ENCODE measurements at regions not wholly inside any gene's neighbourhood (a gene's known extent, or its start where the extent isn't known, plus 50 kb on each side); places are given as distances from the start of the nearest gene placed in this dataset.

DNA sequence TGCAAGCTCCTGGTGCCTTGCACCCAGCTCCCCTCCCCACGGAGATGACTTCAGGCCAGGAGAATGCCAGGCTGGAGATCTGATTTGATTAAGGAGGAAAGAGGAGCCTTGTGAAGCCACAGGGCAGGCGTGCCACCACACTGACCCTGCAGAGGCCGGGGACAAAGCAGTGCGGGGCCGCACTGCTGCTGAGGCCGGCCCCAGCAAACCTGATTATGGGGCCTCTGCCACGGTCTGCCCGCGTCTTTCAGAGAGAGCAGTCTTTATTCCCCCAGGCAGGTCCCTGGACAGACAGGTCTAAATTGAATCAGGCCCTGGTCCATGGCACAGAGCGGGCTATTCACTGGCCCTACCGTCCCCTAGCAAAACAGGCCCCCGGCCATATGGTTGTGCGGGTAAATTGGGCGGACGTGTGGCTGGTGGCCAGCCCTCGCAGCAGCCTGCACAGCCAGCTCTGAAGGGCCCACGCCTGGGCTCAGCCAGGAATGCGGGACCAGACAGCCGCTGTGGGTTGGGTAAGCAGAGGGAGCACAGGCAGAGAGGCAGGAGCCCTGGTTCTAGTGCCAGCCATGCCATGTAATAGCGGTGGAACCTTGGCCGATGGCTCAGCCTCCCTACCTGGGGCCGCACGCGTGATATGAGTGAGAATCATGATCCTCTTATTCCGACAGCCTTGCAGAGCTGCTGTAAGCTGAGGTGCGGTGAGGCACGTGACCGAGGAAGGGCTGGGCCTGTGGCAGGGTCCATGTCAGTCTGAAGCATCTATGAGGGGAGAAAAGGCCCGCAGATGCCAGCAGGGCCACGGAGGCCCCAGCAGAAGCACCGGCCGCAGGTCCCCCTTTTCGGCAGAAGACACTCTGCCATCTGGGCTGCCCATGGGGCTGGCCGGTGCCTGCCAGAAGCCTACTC lies 97.3 kb upstream of the MYCN start:
- DNase-seq (ENCODE audit: low read depth) = no peak

DNA sequence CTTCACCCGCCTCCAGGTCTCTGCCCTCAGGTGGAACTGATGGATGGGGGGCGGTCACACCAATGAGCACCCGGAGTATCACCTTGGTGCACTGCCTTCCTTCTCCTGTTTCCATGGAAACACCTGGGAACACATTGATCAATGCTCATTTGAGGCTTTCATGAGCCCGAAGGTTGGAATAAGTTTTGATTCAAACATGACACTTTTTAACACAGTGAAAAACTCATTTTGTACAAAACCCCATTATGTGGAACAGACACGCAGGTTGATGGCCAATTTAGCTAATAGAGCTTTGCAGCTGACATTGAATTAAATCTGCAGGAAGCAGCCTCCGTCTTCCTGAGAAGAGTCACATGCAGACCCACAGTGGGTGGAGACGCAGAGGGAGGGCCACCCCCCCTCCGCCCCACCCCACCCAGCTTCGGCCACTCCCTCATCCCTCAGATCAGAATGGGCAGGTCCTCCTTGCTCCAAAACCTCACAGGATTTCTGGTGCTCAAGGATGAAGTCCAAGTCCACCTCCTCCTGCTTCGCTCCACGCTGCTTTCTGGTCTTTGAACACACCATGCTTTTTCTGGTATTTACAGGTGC lies 96.0 kb upstream of the MYCN start:
- no peak for DNase-seq (ENCODE audit: low read depth)

DNA sequence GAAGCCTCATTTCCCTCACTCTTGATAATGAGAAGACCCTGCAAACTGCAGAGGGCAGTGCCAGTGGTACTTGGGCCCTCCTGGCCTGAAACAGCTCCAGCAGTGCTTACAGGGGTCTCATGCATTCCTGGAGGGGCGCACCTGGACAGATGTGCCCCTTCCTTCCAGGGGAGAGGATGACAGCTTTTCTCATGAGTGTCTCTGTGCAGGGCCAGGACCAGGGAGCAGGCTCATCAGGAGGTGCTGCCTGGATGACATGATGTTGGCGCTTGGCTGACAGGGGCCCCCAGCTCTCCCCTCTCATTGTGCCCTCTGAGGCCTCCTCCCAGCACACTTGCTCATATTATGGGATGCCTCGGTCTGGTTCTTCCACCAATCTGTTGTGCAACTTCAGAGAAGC lies 95.1 kb upstream of the MYCN start:
- no peak for DNase-seq (ENCODE audit: low read depth)

DNA sequence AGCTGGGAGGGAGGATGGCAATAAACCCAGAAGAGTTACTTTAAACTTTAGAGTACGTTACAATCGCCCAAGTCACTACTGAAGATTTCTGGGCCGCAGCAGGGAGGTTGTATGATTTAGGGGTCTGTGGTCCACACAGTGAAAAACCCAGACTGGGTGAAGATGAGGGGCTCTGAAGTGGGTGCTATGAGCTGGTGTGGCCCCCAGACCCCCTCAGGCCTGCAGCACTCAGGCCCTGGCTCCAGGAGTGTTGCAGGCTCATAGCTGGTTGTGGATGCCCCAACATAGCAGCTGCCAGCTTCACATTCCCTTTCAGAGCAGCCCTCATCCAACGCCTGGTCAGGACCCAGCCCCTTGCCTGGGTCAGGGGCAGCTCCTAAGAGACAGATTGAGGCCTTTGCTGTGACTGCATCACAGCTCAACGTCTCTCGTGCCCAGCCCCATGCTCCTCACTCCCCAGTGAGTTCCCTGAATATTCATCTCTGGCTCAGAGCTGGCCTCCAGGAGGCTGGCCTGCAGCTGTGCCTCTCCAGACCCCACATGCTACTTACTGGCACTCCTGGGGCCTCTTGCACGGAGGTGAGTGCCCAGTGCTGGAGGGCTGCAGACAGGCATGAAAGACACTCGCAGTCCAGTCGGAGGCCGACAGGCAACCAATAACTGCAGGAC lies 94.5 kb upstream of the MYCN start:
- DNase-seq (ENCODE audit: low read depth) = no peak

DNA sequence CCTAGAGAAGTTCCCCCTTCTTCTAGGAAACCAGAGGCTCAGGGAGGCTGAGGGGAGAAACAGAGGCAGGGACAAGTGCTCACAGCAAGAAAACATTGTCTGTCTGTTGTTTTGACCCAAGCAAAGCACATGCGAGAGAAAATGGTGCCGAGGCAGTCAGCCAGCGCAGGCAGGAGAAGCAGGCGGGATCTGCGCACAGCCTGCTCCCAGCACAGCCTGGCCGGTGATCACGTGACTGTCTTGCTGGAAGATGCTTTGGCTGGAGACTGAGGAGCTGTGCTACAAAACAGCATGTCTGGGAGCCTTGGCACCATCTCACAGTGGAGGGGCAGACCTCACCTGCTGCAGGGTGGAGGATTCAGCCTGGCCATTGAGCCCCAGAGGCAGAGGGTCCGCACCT lies 93.7 kb upstream of the MYCN start:
- no peak for DNase-seq (ENCODE audit: low read depth)

DNA sequence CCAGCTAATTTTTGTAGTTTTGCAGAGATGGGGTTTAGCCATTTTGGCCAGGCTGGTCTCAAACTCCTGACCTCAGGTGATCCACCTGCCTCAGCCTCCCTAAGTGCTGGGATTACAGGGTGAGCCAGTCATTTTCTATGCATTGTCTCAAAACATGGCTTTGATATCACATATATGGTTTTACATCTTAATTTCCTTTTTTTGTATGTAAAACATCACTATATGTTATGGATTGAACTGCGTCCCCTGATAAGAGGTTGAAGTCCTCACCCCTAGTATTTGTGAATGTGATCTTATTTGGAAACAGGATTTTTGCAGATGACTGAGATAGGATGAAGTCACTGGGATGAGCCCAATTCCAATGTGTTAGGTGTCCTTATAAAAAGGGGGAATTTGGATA lies 89.8 kb upstream of the MYCN start:
- DNase-seq (ENCODE audit: low read depth) = no peak

DNA sequence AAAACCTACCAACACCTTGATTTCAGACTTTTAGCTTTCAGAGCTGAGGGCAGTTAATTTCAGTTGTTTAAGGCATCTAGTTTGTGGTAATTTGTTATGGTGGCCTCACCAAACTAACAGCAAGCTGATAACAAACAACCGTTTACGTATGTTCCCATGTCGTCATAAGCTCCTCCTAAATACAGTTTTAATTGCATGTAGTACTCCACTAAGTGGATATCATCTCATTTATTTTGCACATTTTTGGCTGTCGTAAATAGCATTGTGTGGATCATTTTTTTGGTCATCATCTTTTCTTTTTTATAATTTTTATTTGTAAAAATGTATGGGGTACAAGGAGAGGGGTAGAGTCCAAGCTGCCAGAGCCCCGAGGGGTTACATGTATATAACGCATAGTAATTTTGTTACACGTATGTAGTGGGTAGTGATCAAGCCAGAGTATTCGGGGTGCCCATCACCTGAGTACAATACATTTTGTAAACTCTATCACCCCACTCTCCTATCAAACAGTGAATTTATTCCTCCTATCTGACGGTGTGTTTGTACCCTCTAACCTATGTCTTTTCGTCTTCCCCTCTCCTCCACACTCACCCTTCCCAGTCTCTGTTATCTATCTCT lies 89.2 kb upstream of the MYCN start:
- no peak for DNase-seq (ENCODE audit: low read depth)

DNA sequence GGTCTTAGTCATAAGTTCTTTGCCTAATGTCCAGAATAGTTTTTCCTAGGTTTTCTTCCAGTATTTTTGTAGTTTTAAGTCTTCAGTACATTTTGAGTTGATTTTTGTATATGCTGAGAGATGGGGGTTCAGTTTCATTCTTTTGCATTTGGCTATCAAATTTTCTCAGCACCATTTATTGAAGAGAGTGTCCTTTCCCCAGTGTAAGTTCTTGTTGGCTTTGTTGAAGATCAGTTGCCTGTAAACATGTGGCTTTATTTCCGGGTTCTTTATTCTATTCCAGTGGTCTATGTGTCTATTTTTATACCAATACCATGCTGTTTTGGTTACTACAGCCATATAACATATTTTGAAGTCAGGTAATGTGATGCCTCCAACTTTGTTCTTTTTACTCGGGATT lies 87.5 kb upstream of the MYCN start:
- no peak for DNase-seq (ENCODE audit: low read depth)

DNA sequence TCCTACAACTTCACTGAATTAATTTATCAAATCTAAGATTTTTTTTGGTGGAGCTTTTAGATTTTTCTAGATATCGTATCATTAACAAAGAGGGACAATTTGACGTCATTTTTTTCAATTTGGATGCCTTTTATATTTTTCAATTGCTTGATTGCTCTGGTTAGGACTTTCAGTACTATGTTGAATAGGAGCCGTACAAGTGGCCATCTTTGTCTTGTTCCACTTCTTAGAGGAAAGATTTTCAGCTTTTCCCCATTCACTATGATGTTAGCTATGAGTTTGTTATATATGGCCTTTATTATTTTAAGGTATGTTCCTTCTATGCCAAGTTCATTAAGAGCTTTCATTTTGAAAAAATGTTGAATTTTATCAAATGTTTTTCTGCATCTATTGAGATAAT lies 86.4 kb upstream of the MYCN start:
- no peak for DNase-seq (ENCODE audit: low read depth)

DNA sequence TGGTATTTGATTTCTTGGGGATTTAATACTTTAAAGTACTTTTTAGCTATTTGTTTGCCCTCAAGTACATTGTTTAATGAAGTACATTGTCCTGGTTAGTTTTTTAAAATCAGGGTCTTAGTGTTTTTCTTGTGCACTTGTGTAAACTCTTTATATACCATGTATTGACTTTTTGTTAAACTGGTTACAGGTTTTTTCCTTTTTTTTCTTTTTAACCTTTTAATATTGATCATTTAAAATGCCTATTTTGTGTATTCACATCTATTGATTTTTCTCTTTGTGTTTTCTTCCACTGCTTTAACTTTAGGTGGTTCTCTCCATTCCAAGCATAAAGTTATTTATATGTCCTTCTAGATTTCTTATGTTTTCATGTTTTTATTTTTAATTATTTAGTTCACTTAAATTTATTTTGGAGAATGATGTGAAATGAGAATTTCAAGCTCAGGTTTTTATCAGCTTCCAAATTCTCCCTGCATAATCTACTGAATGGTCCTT lies 84.5 kb upstream of the MYCN start:
- no peak for DNase-seq (ENCODE audit: low read depth)

DNA sequence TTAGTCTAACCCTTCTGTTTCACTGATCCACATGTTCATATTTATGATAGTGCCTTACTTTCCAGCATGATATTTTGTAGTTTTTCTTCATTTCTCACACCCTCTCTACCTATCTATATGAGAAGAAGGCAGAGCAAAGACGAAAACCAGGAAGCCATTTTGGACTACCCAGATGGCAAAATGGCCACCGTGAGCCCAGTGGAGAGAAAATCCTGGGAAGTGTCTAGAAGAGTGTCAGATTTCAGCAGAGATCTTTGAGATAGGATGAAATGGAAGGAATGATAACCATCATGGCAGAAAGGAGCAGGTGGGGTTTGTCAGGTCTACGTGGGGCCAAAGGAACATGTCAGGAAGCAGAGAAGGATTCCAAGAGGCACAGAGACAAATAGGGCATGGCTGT lies 84.0 kb upstream of the MYCN start:
- no peak for DNase-seq (ENCODE audit: low read depth)

DNA sequence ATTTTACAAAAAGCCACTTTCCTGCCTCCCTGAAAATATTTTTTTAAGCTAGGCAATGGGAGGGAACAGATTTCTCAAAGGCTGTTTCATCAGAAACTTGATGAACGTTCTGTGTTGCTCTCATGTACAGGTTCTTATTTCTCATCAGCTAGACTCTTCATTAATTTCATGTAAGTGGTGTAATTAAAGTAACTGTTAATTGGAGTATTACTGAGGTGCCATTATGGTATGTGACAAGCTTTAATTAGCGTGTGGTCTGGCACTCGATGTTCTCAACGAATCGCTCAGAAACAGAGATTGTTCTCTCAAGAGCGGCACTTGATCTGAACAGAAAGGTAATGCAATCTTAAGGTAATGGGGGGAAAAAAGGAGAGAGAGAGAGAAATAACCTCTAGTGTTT lies 81.9 kb upstream of the MYCN start:
- no peak for DNase-seq (ENCODE audit: low read depth)

DNA sequence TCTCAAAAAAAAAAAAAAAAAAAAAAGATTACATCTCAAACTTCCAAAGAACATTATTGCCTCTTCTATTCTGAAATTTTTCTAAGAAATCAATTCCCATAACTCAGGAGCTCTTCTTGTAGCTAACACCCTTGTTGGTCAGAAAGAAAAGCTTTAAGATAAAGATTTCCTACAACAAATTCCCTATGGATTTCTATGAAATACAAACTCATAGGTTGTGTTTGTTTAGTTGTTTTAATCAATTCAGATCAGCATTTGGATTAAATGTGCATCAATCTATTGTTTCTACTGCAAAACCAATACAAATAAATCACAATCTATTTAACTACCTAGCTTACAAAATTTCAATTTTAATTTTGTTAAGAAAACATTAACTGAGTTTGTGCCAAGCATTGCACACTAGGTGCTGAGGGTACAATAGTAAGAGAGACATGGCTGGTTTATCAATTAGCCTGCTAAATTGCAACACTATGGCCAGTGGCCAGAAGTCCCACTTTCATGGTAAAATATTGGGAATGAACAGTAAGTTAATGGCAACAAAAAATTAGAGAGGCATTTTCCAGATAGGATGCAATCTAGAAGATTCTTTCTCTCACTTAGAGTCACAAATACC lies 80.2 kb upstream of the MYCN start:
- no peak for DNase-seq (ENCODE audit: low read depth)

DNA sequence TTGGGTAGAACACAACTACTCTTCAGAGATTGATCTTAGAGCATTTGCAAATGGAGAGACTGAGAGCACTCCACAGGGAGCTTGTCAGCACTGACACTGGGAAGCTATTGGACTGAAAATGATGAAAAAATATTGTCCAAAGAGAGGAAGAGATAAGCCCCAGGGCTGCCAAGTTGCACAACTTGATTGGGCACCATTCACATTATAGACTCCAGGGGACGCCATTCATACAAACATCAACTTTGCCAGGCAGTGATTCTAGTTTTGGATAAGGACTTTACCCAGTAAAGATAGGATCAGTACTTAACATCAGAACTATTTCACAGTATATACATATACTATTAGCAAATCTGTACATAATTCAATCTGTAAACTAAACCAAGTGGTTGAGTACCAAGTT lies 79.6 kb upstream of the MYCN start:
- DNase-seq (ENCODE audit: low read depth) = no peak

DNA sequence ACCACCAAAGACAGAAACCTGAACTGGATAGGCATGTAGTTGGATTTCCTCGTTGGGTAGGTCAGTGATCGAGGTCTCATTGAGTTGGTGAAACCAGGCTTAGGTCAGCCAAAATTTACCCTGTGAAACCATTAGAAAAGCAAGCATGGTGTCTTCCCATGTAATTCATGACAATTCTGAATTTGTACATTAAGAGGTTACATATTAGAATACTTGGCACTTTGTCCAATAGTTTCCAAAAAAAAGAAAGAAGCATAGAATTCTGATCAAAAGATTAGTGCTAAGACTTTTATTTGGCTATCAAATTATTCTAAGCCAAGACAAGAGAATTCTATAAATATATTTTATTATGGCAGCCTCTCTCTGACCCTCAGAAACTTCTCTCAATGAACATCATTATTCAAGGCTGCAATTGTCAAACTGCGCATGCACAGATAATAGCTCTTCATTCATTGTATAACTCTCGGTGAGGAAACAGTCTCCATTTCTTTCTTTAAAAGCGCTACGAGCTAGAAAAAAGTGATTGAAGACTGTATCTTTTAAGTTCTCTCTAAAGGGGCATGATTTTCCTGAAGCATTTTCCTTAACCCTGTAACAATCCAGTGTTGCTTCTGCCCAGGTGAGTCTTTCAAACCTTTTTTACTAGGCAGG lies 79.1 kb upstream of the MYCN start:
- DNase-seq (ENCODE audit: low read depth) = no peak

DNA sequence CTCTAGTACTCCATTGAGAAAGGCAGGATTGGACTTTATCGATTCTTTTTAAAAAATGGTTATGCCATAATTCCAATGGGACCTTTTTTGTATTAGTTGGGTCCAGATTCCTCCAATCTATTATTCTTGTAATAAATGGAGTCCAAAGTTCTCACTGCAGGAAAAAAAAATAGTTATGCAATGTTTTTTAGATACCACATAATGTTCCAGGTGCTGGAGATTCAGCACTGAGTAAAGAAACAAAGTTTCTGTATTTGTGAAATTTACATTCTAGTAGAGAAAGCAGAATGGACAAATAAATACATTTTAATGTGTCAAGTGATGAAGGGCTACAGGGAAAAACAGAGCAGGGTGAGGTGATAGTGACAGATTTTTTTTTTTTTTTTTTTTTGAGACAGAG lies 78.5 kb upstream of the MYCN start:
- DNase-seq (ENCODE audit: low read depth) = no peak

DNA sequence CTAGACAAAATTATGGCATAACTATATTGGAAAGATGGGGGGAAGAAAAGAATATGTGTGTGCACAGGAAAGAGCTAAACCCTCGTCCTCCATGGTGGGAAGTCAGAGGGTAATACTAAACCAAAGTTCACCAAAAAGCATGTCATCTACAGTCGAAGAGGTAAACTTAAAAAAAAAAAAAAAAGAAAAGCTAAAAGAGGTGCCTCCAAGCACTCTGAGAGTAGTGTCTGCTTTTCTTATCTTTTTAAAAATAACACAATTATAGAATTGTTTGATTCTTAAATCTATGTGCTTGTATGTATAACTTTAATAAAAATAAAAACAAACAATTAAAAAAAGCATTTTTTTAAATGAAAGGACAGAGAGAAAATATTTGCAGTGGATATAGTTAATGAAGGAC lies 77.3 kb upstream of the MYCN start:
- DNase-seq (ENCODE audit: low read depth) = no peak

DNA sequence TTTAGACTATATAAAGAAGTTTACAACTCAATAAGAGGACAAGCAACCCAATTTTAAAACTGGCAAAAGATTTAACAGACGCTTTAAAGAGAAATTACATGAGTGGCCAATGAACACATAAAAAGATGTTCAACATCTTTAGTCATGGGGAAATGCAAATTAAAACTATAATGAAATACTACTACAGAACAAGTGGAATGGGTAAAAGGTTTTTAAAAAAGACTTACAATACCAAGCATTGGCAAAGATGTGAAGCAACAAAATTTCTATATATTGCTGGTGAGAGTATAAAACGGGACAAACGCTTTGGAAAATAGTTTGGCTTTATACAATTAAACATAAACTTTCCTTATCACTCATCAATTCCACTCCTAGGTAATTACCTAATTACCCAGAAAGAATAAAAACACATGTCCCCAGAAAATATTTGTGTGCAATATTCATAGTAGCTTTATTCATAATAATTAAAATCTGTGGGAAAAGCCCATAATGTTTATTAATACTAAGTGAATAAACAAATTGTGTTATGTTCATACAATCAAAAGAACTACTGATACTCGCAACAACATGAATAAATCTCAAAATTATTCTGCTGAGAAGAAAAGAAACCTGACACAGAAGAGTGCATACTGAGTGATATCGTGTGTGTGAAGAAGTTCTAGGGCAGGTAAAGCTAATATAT lies 76.7 kb upstream of the MYCN start:
- no peak for DNase-seq (ENCODE audit: low read depth)

DNA sequence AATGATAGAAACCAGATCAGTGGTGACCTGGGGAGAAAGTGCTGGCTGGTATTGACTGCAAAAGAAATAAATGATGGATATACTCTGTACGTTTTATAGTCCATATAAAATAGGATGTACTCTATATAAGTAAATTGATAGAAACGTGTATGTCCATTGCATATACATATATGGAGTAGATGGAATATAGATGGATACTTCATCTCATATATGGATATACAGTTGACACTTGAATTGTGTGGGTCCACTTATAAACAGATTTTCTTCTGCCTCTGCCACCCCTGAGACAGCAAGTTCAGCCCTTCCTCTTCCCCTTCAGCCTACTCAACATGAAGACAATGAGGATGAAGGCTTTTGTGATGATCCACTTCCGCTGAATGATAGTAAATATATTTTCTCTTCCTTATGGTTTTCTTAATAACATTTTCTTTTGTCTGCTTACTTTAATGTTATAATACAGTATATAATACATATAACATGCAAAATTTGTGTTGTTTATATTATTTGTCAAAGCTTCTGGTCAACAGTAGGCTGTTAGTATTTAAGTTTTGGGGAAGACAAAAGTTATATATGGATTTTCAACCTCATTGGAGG lies 76.1 kb upstream of the MYCN start:
- DNase-seq (ENCODE audit: low read depth) = no peak

DNA sequence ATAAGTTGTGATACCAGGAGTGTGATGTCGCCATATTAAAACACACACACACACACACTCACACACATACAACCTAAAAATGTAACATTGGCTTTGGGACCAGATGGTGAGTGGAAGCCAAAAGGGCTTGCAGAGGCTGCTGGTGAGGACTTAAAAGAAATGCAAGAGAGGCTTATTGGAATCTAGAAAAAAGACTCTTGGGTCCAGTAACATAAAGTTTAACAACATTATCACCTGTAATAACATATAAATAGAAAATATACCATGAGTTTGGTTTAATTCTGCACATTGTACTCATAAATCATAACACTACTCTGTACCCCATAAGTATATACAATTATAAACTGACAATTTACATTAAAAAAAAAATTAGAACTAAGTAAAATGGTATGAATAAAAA lies 74.4 kb upstream of the MYCN start:
- no peak for DNase-seq (ENCODE audit: low read depth)

Data from fibroblast of the conjunctiva (primary cell).